GM12878 (cell line): ENCODE measurements at regions not wholly inside any gene's neighbourhood (a gene's known extent, or its start where the extent isn't known, plus 50 kb on each side); places are given as distances from the start of the nearest gene placed in this dataset.

Experiments
- ATAC-seq: fragments of 200-7000 bp; cut with Tn5 transposase; 3 replicates; pipeline ENCODE4 v1.9.1; 2020; ENCODE audit warnings: mild to moderate bottlenecking, moderate library complexity
- BruUV-seq: library from RNA; stranded (reverse); fragments of 400-500 nt; replicated peaks from 2 replicates; lab custom pipeline; 2021; lab: Mats Ljungman, UMichigan
- CTCF ChIA-PET: fragments of 300-600 bp; sonication (Branson Sonifier 250); formaldehyde crosslinking; extraction: SDS; loops from one replicate; lab custom pipeline; 2021; ENCODE audit warnings: inconsistent platforms; lab: Yijun Ruan, JAX
- POLR2A ChIA-PET: fragments of 350-600 bp; formaldehyde crosslinking; extraction: SDS; loops from one replicate; lab custom pipeline; 2021; ENCODE audit warnings: inconsistent platforms; lab: Charles Lee
- RAD21 ChIA-PET: fragments of 300-600 bp; sonication (Branson Sonifier 250); formaldehyde crosslinking; loops from one replicate; lab custom pipeline; 2023; ENCODE audit warnings: antibody characterized with exemption; ENCODE audit not compliant: unreplicated experiment; lab: Charles Lee
- SMC1A ChIA-PET: fragments of 300-600 bp; sonication (Branson Sonifier 250); formaldehyde crosslinking; loops from one replicate; lab custom pipeline; 2023; ENCODE audit not compliant: unreplicated experiment, uncharacterized antibody; lab: Charles Lee
- DNase-seq: peaks from one replicate; pipeline ENCODE4 v3.0.0-alpha.2; 2011; ENCODE audit warnings: low read depth, low spot score
- FAIRE-seq: peaks from 3 replicates; lab custom pipeline; 2011; peaks lifted over from hg19 to GRCh38; lab: Jason Lieb, UNC
- H2AFZ ChIP-seq: 2 replicates; pipeline ENCODE4 v1.6.0; 2011; ENCODE audit warnings: low read depth, low read length, control low read depth; ENCODE audit not compliant: control insufficient read depth
- H3K27ac ChIP-seq: 2 replicates; pipeline ENCODE4 v1.5.1; 2011; ENCODE audit warnings: control low read depth; ENCODE audit not compliant: control insufficient read depth, insufficient read depth
- H3K27me3 ChIP-seq, 2 experiments: replicated peaks in 1 of 2; 2 replicates each; pipeline versions ENCODE4 v1.6.0 to v1.6.1; 2011; ENCODE audit warnings: low read length in 1 of 2; ENCODE audit not compliant: control insufficient read depth in 2 of 2, insufficient read depth in 2 of 2
- H3K36me3 ChIP-seq, 2 experiments: 2 replicates each; pipeline ENCODE4 v1.5.1; 2011; ENCODE audit warnings: low read length in 1 of 2; ENCODE audit not compliant: control insufficient read depth in 2 of 2, insufficient read depth in 2 of 2
- H3K4me1 ChIP-seq: 2 replicates; pipeline ENCODE4 v1.6.1; 2011; ENCODE audit warnings: mild to moderate bottlenecking, low read length, moderate library complexity, mixed read lengths; ENCODE audit not compliant: control insufficient read depth, insufficient read depth
- H3K4me2 ChIP-seq: 2 replicates; pipeline ENCODE4 v1.6.0; 2011; ENCODE audit warnings: control low read depth; ENCODE audit not compliant: control insufficient read depth, insufficient read depth
- H3K4me3 ChIP-seq: fragments of 200-600 bp; sonication (generic); 2 replicates; pipeline ENCODE4 v1.5.1; 2016
- H3K79me2 ChIP-seq: 2 replicates; pipeline ENCODE4 v1.6.0; 2011; ENCODE audit warnings: low read length; ENCODE audit not compliant: control insufficient read depth, insufficient read depth
- H3K9ac ChIP-seq: 2 replicates; pipeline ENCODE4 v1.8.0; 2011; ENCODE audit warnings: low read length, control low read depth, mixed read lengths; ENCODE audit not compliant: control insufficient read depth, insufficient read depth
- H3K9me3 ChIP-seq: replicated peaks from 3 replicates; pipeline ENCODE4 v1.5.1; 2011; ENCODE audit warnings: mild to moderate bottlenecking, low read length; ENCODE audit not compliant: control insufficient read depth, insufficient read depth
- H4K20me1 ChIP-seq: 2 replicates; pipeline ENCODE4 v1.6.0; 2011; ENCODE audit not compliant: control insufficient read depth, insufficient read depth
- ATF7 ChIP-seq: fragments of 450-650 bp; IDR thresholded peaks from 2 replicates; pipeline ENCODE4 v1.6.1; 2016; ENCODE audit warnings: low read depth, mild to moderate bottlenecking
- CHD1 ChIP-seq: IDR thresholded peaks from 2 replicates; pipeline ENCODE4 v1.6.1; 2012; ENCODE audit warnings: low read depth, low read length, improper control_type of control experiment
- GATAD2B ChIP-seq: fragments of 450-650 bp; conservative IDR thresholded peaks from 2 replicates; pipeline ENCODE4 v1.6.1; 2017; ENCODE audit warnings: low read depth, mild to moderate bottlenecking, moderate library complexity
- MEF2A ChIP-seq: IDR thresholded peaks from 2 replicates; pipeline ENCODE4 v1.6.1; 2011; ENCODE audit warnings: low read depth, mild to moderate bottlenecking, low read length, moderate library complexity; ENCODE audit not compliant: insufficient read depth
- MEF2B ChIP-seq: fragments of 450-650 bp; IDR thresholded peaks from 2 replicates; pipeline ENCODE4 v1.6.1; 2018; ENCODE audit warnings: mild to moderate bottlenecking, moderate library complexity; ENCODE audit not compliant: partially characterized antibody, poor library complexity, severe bottlenecking
- MTA3 ChIP-seq: IDR thresholded peaks from 2 replicates; pipeline ENCODE4 v1.6.1; 2012; ENCODE audit warnings: low read length, inconsistent platforms, borderline replicate concordance
- PML ChIP-seq: IDR thresholded peaks from 2 replicates; pipeline ENCODE4 v1.6.1; 2012; ENCODE audit warnings: low read length, inconsistent platforms
- RELB ChIP-seq: fragments of 450-650 bp; IDR thresholded peaks from 2 replicates; pipeline ENCODE4 v1.6.1; 2017; ENCODE audit warnings: low read depth, mild to moderate bottlenecking, moderate library complexity
- SMC3 ChIP-seq: IDR thresholded peaks from 2 replicates; pipeline ENCODE4 v1.6.1; 2011; ENCODE audit warnings: low read length, improper control_type of control experiment, borderline replicate concordance
- TCF3 ChIP-seq: IDR thresholded peaks from 2 replicates; pipeline ENCODE4 v1.6.1; 2012; ENCODE audit warnings: low read depth, mild to moderate bottlenecking, low read length, borderline replicate concordance; ENCODE audit not compliant: insufficient read depth
- TCF7 ChIP-seq: IDR thresholded peaks from 2 replicates; pipeline ENCODE4 v1.6.1; 2014; ENCODE audit warnings: antibody characterized with exemption, borderline replicate concordance
- ZBTB11 ChIP-seq: fragments of 450-650 bp; formaldehyde crosslinking; IDR thresholded peaks from 2 replicates; pipeline ENCODE4 v1.5.0; 2022; ENCODE audit warnings: mild to moderate bottlenecking, missing genetic modification characterization
- ZNF384 ChIP-seq: IDR thresholded peaks from 2 replicates; pipeline ENCODE4 v1.6.1; 2012; ENCODE audit warnings: low read depth, mild to moderate bottlenecking, low read length, improper control_type of control experiment, borderline replicate concordance
- WGBS: methylation state at CpG from one replicate; pipeline ENCODE4 v1.1.6; 2016; ENCODE audit warnings: low lambda C conversion rate; ENCODE audit not compliant: insufficient replicate concordance, insufficient coverage; ENCODE audit errors: missing lambda C conversion rate; 5-methylcytosine and 5-hydroxymethylcytosine counted together
- in situ Hi-C: fragments of 300-500 bp; cut with MboI; formaldehyde crosslinking; loops from 9 replicates; pipeline ENCODE4 v1.14.3; 2018; ENCODE audit warnings: mixed read lengths
- intact Hi-C: fragments of 100-400 bp; cut with micrococcal nuclease; formaldehyde crosslinking; loops from one replicate; pipeline ENCODE4 v1.14.2; 2022; ENCODE audit not compliant: unreplicated experiment

GRCh38 chr18:2112435-2113045 is 458.8 kb downstream of the METTL4 start:
- ChIA-PET CTCF (interaction anchor here (0.8 to 1.2 kb wide), 2 partner anchors 46 to 429 kb away, joined by 3 to 4 read pairs; no protein-coding TSS in a partner anchor), RAD21 (no interaction called here), SMC1A (interaction anchor here (0.6 to 0.9 kb wide), 2 partner anchors 14 to 16 kb away, joined by 3 read pairs; no protein-coding TSS in a partner anchor), POLR2A (no interaction called here)
- H3K36me3 ChIP-seq: no peaks in the 10 kb centered on the region
- H3K79me2 ChIP-seq: no peaks in the 10 kb centered on the region
- 36% methylated on average over 8 of the region's 8 CpGs for WGBS
- no peaks in the 10 kb centered on the region for H3K27me3 ChIP-seq
- no peaks in the 10 kb centered on the region for H3K4me1 ChIP-seq
- DNase-seq: no peak
- H4K20me1 ChIP-seq: no peaks in the 10 kb centered on the region
- TF ChIP-seq MEF2B (no peak), GATAD2B (no peak), SMC3 (no peak), ATF7 (no peak), TCF3 (no peak)
- H3K9me3 ChIP-seq: no peaks in the 10 kb centered on the region
- no TSS peak for BruUV-seq
- no peak overlapping the region for H3K4me2 ChIP-seq
- no peak overlapping the region for H2AFZ ChIP-seq
- no peak for FAIRE-seq
- H3K4me3 ChIP-seq: no peak overlapping the region
- no peak overlapping the region for H3K9ac ChIP-seq
- intact Hi-C loops (no loop called here), in situ Hi-C loops (no loop called here)
- no peak for ATAC-seq
- no peak overlapping the region for H3K27ac ChIP-seq

- FAIRE-seq (no peak), DNase-seq (no peak), ATAC-seq (no peak)
- Histone ChIP-seq H3K36me3 (no peaks in the 10 kb centered on the region), H4K20me1 (no peaks in the 10 kb centered on the region), H3K4me1 (no peaks in the 10 kb centered on the region), H3K9ac (no peak overlapping the region), H3K27me3 (no peaks in the 10 kb centered on the region), H3K79me2 (no peaks in the 10 kb centered on the region), H3K4me2 (no peak overlapping the region), H3K27ac (no peak overlapping the region), H2AFZ (no peak overlapping the region), H3K4me3 (no peak overlapping the region), H3K9me3 (no peaks in the 10 kb centered on the region)
- WGBS: 10% methylated on average over 2 of the region's 2 CpGs
- ChIA-PET CTCF (interaction anchor here (1.2 kb wide), 1 partner anchor 10 kb away, joined by 4 read pairs; no protein-coding TSS in a partner anchor), POLR2A (no interaction called here), SMC1A (interaction anchor here (0.6 to 1.2 kb wide), 3 partner anchors 8 to 409 kb away, joined by 3 read pairs; no protein-coding TSS in a partner anchor), RAD21 (no interaction called here)
- BruUV-seq: no TSS peak
- intact Hi-C loops (no loop called here), in situ Hi-C loops (no loop called here)
- no peak for TF ChIP-seq PML
- no peak for TF ChIP-seq ZBTB11 (CRISPR knock-in tag)
- TF ChIP-seq TCF7: no peak
- no peak for TF ChIP-seq CHD1
- no peak for TF ChIP-seq MTA3
- TF ChIP-seq MEF2A: no peak
- TF ChIP-seq RELB: no peak
- TF ChIP-seq ZNF384: no peak
Observed at GRCh38 chr18:2114289-2114688, 457.0 kb downstream of the METTL4 start.
